Neuronal stem cell (in vitro differentiated cells): ENCODE measurements at regions not wholly inside any gene's neighbourhood (a gene's known extent, or its start where the extent isn't known, plus 50 kb on each side); places are given as distances from the start of the nearest gene placed in this dataset.

Experiments used
- DNase-seq: peaks from one replicate; pipeline ENCODE4 v3.0.0-alpha.2; 2013; ENCODE audit warnings: low spot score
- H2AFZ ChIP-seq: one replicate; pipeline ENCODE4 v1.6.1; 2013; ENCODE audit warnings: mild to moderate bottlenecking, low read length, inconsistent platforms
- H2AK5ac ChIP-seq: 2 replicates; pipeline ENCODE4 v1.6.1; 2013; ENCODE audit warnings: low read depth, mild to moderate bottlenecking, inconsistent platforms, low read length, moderate library complexity, mixed read lengths
- H2BK120ac ChIP-seq: 2 replicates; pipeline ENCODE4 v1.6.1; 2013; ENCODE audit warnings: low read depth, mild to moderate bottlenecking, inconsistent platforms, low read length, moderate library complexity, mixed read lengths
- H2BK12ac ChIP-seq: one replicate; pipeline ENCODE4 v1.6.1; 2013; ENCODE audit warnings: low read length, inconsistent platforms
- H2BK15ac ChIP-seq: 2 replicates; pipeline ENCODE4 v1.6.1; 2013; ENCODE audit warnings: mild to moderate bottlenecking, low read length, inconsistent platforms, mixed read lengths
- H2BK5ac ChIP-seq: one replicate; pipeline ENCODE4 v1.6.1; 2013; ENCODE audit warnings: inconsistent platforms, mild to moderate bottlenecking, low read length, moderate library complexity
- H3K14ac ChIP-seq: one replicate; pipeline ENCODE4 v1.6.1; 2013; ENCODE audit warnings: low read length, inconsistent platforms
- H3K18ac ChIP-seq: 2 replicates; pipeline ENCODE4 v1.6.1; 2013; ENCODE audit warnings: low read length, inconsistent platforms
- H3K23ac ChIP-seq: 2 replicates; pipeline ENCODE4 v1.6.1; 2013; ENCODE audit warnings: low read depth, mild to moderate bottlenecking, mixed read lengths, low read length, inconsistent platforms; ENCODE audit not compliant: poor library complexity
- H3K27ac ChIP-seq: replicated peaks from 3 replicates; pipeline ENCODE4 v1.5.1; 2013; ENCODE audit warnings: low read length, inconsistent platforms
- H3K27me3 ChIP-seq, 3 experiments: 2 replicates each; pipeline ENCODE4 v1.6.1; 2013; ENCODE audit warnings: low read length in 3 of 3, mild to moderate bottlenecking in 2 of 3, inconsistent platforms in 1 of 3, low read depth in 1 of 3, mixed read lengths in 1 of 3, moderate library complexity in 1 of 3; ENCODE audit not compliant: control insufficient read depth in 3 of 3, insufficient read depth in 3 of 3
- H3K36me3 ChIP-seq, 2 donors: replicated peaks in 1 of 2; 2 replicates each; pipeline ENCODE4 v1.6.1; 2013; ENCODE audit warnings: low read length in 2 of 2; ENCODE audit not compliant: control insufficient read depth in 2 of 2, insufficient read depth in 2 of 2
- H3K4ac ChIP-seq: 2 replicates; pipeline ENCODE4 v1.6.1; 2013; ENCODE audit warnings: inconsistent platforms, mild to moderate bottlenecking, low read length, moderate library complexity
- H3K4me1 ChIP-seq, 2 donors: 1 replicate in 1 of 2; 2 replicates in 1 of 2; pipeline ENCODE4 v1.6.1; 2013; ENCODE audit warnings: low read length in 2 of 2, low read depth in 1 of 2; ENCODE audit not compliant: control insufficient read depth in 2 of 2, insufficient read depth in 1 of 2
- H3K4me2 ChIP-seq: one replicate; pipeline ENCODE4 v1.6.1; 2013; ENCODE audit warnings: mild to moderate bottlenecking, low read length, inconsistent platforms; ENCODE audit not compliant: insufficient read depth, poor library complexity, severe bottlenecking
- H3K4me3 ChIP-seq, 2 donors: 2 replicates each; pipeline ENCODE4 v1.5.1; 2013; ENCODE audit warnings: low read length in 2 of 2, mild to moderate bottlenecking in 2 of 2, inconsistent platforms in 1 of 2, moderate library complexity in 1 of 2
- H3K79me1 ChIP-seq: one replicate; pipeline ENCODE4 v1.6.1; 2013; ENCODE audit warnings: low read depth, mild to moderate bottlenecking, inconsistent platforms, low read length, moderate library complexity
- H3K9ac ChIP-seq: one replicate; pipeline ENCODE4 v1.6.1; 2013; ENCODE audit warnings: mild to moderate bottlenecking, low read depth, low read length, inconsistent platforms; ENCODE audit not compliant: poor library complexity
- H3K9me3 ChIP-seq, 2 donors: replicated peaks in 1 of 2; 2 replicates each; pipeline versions ENCODE3 to v1.6.1; 2013; ENCODE audit warnings: low read length in 2 of 2, mild to moderate bottlenecking in 2 of 2, inconsistent platforms in 1 of 2, low read depth in 1 of 2, mixed read lengths in 1 of 2, moderate library complexity in 1 of 2; ENCODE audit not compliant: control insufficient read depth in 2 of 2, insufficient read depth in 1 of 2
- H4K8ac ChIP-seq: one replicate; pipeline ENCODE4 v1.6.1; 2013; ENCODE audit warnings: low read depth, mild to moderate bottlenecking, inconsistent platforms, low read length, moderate library complexity
- H4K91ac ChIP-seq: one replicate; pipeline ENCODE4 v1.6.1; 2013; ENCODE audit warnings: low read length, low read depth, mild to moderate bottlenecking, inconsistent platforms; ENCODE audit not compliant: poor library complexity
- WGBS, 2 donors: extraction: QIAGEN DNeasy Blood & Tissue Kit; methylation state at CpG; one replicate each; pipeline ENCODE4 v1.1.7; 2013; ENCODE audit warnings: missing lambda C conversion rate in 2 of 2, mixed read lengths in 1 of 2; ENCODE audit not compliant: insufficient read length in 2 of 2, insufficient replicate concordance in 1 of 2; ENCODE audit errors: extremely low coverage in 2 of 2; 5-methylcytosine and 5-hydroxymethylcytosine counted together

- no peak overlapping the region for H3K14ac ChIP-seq
- no peak overlapping the region for H2BK12ac ChIP-seq
- H3K27ac ChIP-seq, result no peak overlapping the region
- no peak overlapping the region for H3K4me3 ChIP-seq
- H2BK5ac ChIP-seq, result no peak overlapping the region
- peaks cover 3 to 8% of the 10 kb centered on the region in 2 donors for H3K9me3 ChIP-seq
- no peak overlapping the region for H2AFZ ChIP-seq
- H3K4ac ChIP-seq, result no peak overlapping the region
- no peaks in the 10 kb centered on the region for H3K27me3 ChIP-seq
- H3K4me1 ChIP-seq, result no peaks in the 10 kb centered on the region
- no peak overlapping the region for H3K23ac ChIP-seq
- H3K18ac ChIP-seq, result no peak overlapping the region
- WGBS, 2 donors, result no CpG with 5 or more reads among the region's 1 CpG
- no peak overlapping the region for H3K9ac ChIP-seq
- DNase-seq, result no peak
- H3K79me1 ChIP-seq, result no peaks in the 10 kb centered on the region
- H4K8ac ChIP-seq, result no peak overlapping the region
- no peak overlapping the region for H3K4me2 ChIP-seq
- no peak overlapping the region for H4K91ac ChIP-seq
- H2BK120ac ChIP-seq, result no peak overlapping the region
- no peaks in the 10 kb centered on the region for H3K36me3 ChIP-seq
- no peak overlapping the region for H2AK5ac ChIP-seq
- no peak overlapping the region for H2BK15ac ChIP-seq
These were observed 949.4 kb upstream of the ADGRL4 start for GRCh38 chr1:79955966-79956365.

DNA sequence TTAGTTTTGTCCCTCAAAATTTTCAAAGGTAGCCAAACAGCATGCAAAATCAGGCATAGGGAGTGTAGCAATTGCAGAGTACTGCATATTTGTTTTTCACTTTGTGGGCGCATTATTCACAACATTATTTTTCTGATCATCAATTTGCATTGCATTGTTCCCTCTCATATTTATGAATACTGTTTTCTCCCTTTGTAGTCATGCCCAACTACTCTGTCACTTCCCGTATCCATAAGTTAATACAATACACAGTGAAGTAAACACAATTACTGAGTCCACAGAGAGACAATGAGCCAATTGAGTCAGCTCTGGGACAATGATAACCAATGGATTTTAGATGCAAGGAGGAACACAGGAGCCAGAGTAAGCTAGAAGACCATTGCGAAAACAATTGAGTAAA lies 944.0 kb upstream of the ADGRL4 start:
- no peak overlapping the region for H3K4me2 ChIP-seq
- H3K27me3 ChIP-seq, result no peaks in the 10 kb centered on the region
- no peaks in the 10 kb centered on the region for H3K36me3 ChIP-seq
- H3K18ac ChIP-seq, result no peak overlapping the region
- H3K4me1 ChIP-seq, result no peaks in the 10 kb centered on the region
- H2BK120ac ChIP-seq, result no peak overlapping the region
- no peak overlapping the region for H4K91ac ChIP-seq
- H3K27ac ChIP-seq, result no peak overlapping the region
- no peak overlapping the region for H2BK15ac ChIP-seq
- H2BK5ac ChIP-seq, result no peak overlapping the region
- DNase-seq, result no peak
- no peak overlapping the region for H2AFZ ChIP-seq
- H3K9ac ChIP-seq, result no peak overlapping the region
- H3K9me3 ChIP-seq, result no peaks in the 10 kb centered on the region
- no peak overlapping the region for H3K14ac ChIP-seq
- no peak overlapping the region for H3K23ac ChIP-seq
- H3K79me1 ChIP-seq, result no peaks in the 10 kb centered on the region
- H3K4me3 ChIP-seq, result no peak overlapping the region
- no peak overlapping the region for H3K4ac ChIP-seq
- WGBS, 2 donors, result no CpG with 5 or more reads among the region's 3 CpGs
- H2BK12ac ChIP-seq, result no peak overlapping the region
- no peak overlapping the region for H4K8ac ChIP-seq
- no peak overlapping the region for H2AK5ac ChIP-seq

- Histone ChIP-seq H2BK5ac (no peak overlapping the region), H3K9me3 (no peaks in the 10 kb centered on the region), H4K91ac (no peak overlapping the region), H3K18ac (no peak overlapping the region), H2BK12ac (no peak overlapping the region), H3K9ac (no peak overlapping the region), H3K23ac (no peak overlapping the region), H3K4ac (no peak overlapping the region), H2AK5ac (no peak overlapping the region), H3K27ac (no peak overlapping the region), H2AFZ (no peak overlapping the region), H3K79me1 (no peaks in the 10 kb centered on the region), H3K4me3 (no peak overlapping the region), H4K8ac (no peak overlapping the region), H2BK15ac (no peak overlapping the region), H3K27me3 (no peaks in the 10 kb centered on the region), H3K36me3 (no peaks in the 10 kb centered on the region), H3K4me1 (no peaks in the 10 kb centered on the region), H2BK120ac (no peak overlapping the region), H3K14ac (no peak overlapping the region), H3K4me2 (no peak overlapping the region)
- no peak for DNase-seq
These were observed 938.9 kb upstream of the ADGRL4 start for GRCh38 chr1:79945391-79945790.

DNA sequence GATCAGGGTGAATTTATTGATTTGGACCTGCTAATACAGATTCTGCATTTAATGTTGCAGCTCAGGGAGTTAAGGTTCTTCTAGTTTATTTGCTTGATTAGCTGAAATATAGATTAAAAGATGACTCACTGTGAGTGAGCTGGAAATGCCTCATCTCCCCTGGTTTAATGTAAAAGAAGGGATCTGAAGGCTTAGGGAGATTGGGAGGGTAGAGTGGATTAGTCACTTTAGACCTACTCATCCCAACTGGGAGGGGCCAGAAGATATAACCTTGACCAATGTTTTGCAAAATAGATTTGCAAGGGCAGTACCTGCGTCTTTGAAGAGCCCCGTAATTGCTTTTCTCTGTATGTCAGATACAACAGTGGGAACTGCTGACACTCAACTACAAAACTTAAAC lies 922.8 kb upstream of the ADGRL4 start:
- WGBS, 2 donors, result no CpG with 5 or more reads among the region's 2 CpGs
- no peak overlapping the region for H3K18ac ChIP-seq
- no peak overlapping the region for H2BK120ac ChIP-seq
- no peak overlapping the region for H4K91ac ChIP-seq
- no peaks in the 10 kb centered on the region for H3K27me3 ChIP-seq
- H2AFZ ChIP-seq, result no peak overlapping the region
- DNase-seq, result no peak
- H3K23ac ChIP-seq, result no peak overlapping the region
- H3K4me3 ChIP-seq, result no peak overlapping the region
- H3K4me2 ChIP-seq, result no peak overlapping the region
- H3K9me3 ChIP-seq, result peaks cover under 1 to 3% of the 10 kb centered on the region in 2 donors
- H2BK12ac ChIP-seq, result no peak overlapping the region
- H2AK5ac ChIP-seq, result no peak overlapping the region
- no peak overlapping the region for H2BK5ac ChIP-seq
- no peak overlapping the region for H3K14ac ChIP-seq
- no peaks in the 10 kb centered on the region for H3K79me1 ChIP-seq
- no peak overlapping the region for H3K4ac ChIP-seq
- no peak overlapping the region for H3K27ac ChIP-seq
- H3K9ac ChIP-seq, result no peak overlapping the region
- no peak overlapping the region for H4K8ac ChIP-seq
- no peak overlapping the region for H2BK15ac ChIP-seq
- no peaks in the 10 kb centered on the region for H3K4me1 ChIP-seq
- H3K36me3 ChIP-seq, result no peaks in the 10 kb centered on the region
